H9 (cell line): ENCODE measurements at regions not wholly inside any gene's neighbourhood (a gene's known extent, or its start where the extent isn't known, plus 50 kb on each side); places are given as distances from the start of the nearest gene placed in this dataset.

Experiments
- DNase-seq: peaks from one replicate; pipeline ENCODE4 v3.0.0-alpha.2; 2017
- H2AFZ ChIP-seq: one replicate; pipeline ENCODE4 v1.6.1; 2013; ENCODE audit warnings: mild to moderate bottlenecking, low read length, control low read depth, moderate library complexity
- H2AK5ac ChIP-seq: 2 replicates; pipeline ENCODE4 v1.6.1; 2013; ENCODE audit warnings: low read length, control low read depth, mixed read lengths; ENCODE audit not compliant: insufficient read length
- H2BK120ac ChIP-seq: one replicate; pipeline ENCODE4 v1.6.1; 2013; ENCODE audit warnings: low read depth, mild to moderate bottlenecking, low read length, control low read depth, inconsistent platforms; ENCODE audit not compliant: poor library complexity, severe bottlenecking
- H2BK12ac ChIP-seq: 2 replicates; pipeline ENCODE4 v1.6.1; 2013; ENCODE audit warnings: low read length, control low read depth, mixed read lengths, low read depth; ENCODE audit not compliant: insufficient read length
- H2BK15ac ChIP-seq: 2 replicates; pipeline ENCODE4 v1.6.1; 2013; ENCODE audit warnings: low read depth, low read length, control low read depth
- H2BK20ac ChIP-seq: one replicate; pipeline ENCODE4 v1.6.1; 2013; ENCODE audit warnings: low read depth, mild to moderate bottlenecking, low read length, control low read depth, inconsistent platforms; ENCODE audit not compliant: poor library complexity, severe bottlenecking
- H2BK5ac ChIP-seq: 2 replicates; pipeline ENCODE4 v1.6.1; 2013; ENCODE audit warnings: low read length, control low read depth, mixed read lengths; ENCODE audit not compliant: insufficient read length
- H3K14ac ChIP-seq: 2 replicates; pipeline ENCODE4 v1.6.1; 2013; ENCODE audit warnings: low read length, control low read depth; ENCODE audit not compliant: insufficient read depth
- H3K18ac ChIP-seq: 2 replicates; pipeline ENCODE4 v1.6.1; 2013; ENCODE audit warnings: low read depth, mild to moderate bottlenecking, mixed read lengths, low read length, control low read depth; ENCODE audit not compliant: insufficient read length
- H3K23ac ChIP-seq: 2 replicates; pipeline ENCODE4 v1.6.1; 2013; ENCODE audit warnings: low read length, control low read depth, mixed read lengths, low read depth; ENCODE audit not compliant: insufficient read length
- H3K23me2 ChIP-seq: 2 replicates; pipeline ENCODE4 v1.6.1; 2013; ENCODE audit warnings: low read depth, mild to moderate bottlenecking, mixed read lengths, low read length, control low read depth; ENCODE audit not compliant: insufficient read length, poor library complexity, severe bottlenecking
- H3K27ac ChIP-seq: 2 replicates; pipeline ENCODE4 v1.5.1; 2013; ENCODE audit warnings: low read length, control low read depth, mixed read lengths, low read depth; ENCODE audit not compliant: insufficient read length
- H3K27me3 ChIP-seq: 2 replicates; pipeline ENCODE4 v1.6.1; 2013; ENCODE audit warnings: low read length, control low read depth, inconsistent platforms; ENCODE audit not compliant: insufficient read depth
- H3K4ac ChIP-seq: 2 replicates; pipeline ENCODE4 v1.6.1; 2013; ENCODE audit warnings: low read depth, mild to moderate bottlenecking, control low read depth, inconsistent platforms, low read length, moderate library complexity
- H3K4me1 ChIP-seq: 2 replicates; pipeline ENCODE4 v1.6.1; 2013; ENCODE audit warnings: low read length, control low read depth, inconsistent platforms; ENCODE audit not compliant: insufficient read depth
- H3K4me2 ChIP-seq: 2 replicates; pipeline ENCODE4 v1.6.1; 2013; ENCODE audit warnings: low read length, control low read depth, mixed read lengths; ENCODE audit not compliant: insufficient read length, insufficient read depth
- H3K56ac ChIP-seq: 2 replicates; pipeline ENCODE4 v1.6.1; 2013; ENCODE audit warnings: low read depth, mild to moderate bottlenecking, mixed read lengths, low read length, control low read depth; ENCODE audit not compliant: insufficient read length
- H3K79me1 ChIP-seq: 2 replicates; pipeline ENCODE4 v1.6.1; 2013; ENCODE audit warnings: low read depth, mild to moderate bottlenecking, moderate library complexity, low read length, control low read depth, inconsistent platforms; ENCODE audit not compliant: insufficient read depth, poor library complexity, severe bottlenecking
- H3K79me2 ChIP-seq: 2 replicates; pipeline ENCODE4 v1.6.1; 2013; ENCODE audit warnings: low read length, control low read depth, inconsistent platforms; ENCODE audit not compliant: insufficient read depth
- H3K9ac ChIP-seq: 2 replicates; pipeline ENCODE4 v1.6.1; 2013; ENCODE audit warnings: low read length, control low read depth, mixed read lengths; ENCODE audit not compliant: insufficient read length; ENCODE audit errors: extremely low read depth
- H3K9me3 ChIP-seq: one replicate; pipeline ENCODE4 v1.6.1; 2013; ENCODE audit warnings: low read depth, low read length, inconsistent platforms; ENCODE audit not compliant: control insufficient read depth
- H3T11ph ChIP-seq: one replicate; pipeline ENCODE4 v1.6.1; 2013; ENCODE audit warnings: mild to moderate bottlenecking, low read length, control low read depth, inconsistent platforms
- H4K20me1 ChIP-seq: one replicate; pipeline ENCODE4 v1.6.1; 2013; ENCODE audit not compliant: control insufficient read depth, insufficient read length, insufficient read depth
- H4K5ac ChIP-seq: 2 replicates; pipeline ENCODE4 v1.6.1; 2013; ENCODE audit warnings: low read depth, mild to moderate bottlenecking, mixed read lengths, low read length, control low read depth; ENCODE audit not compliant: insufficient read length
- H4K8ac ChIP-seq: replicated peaks from 2 replicates; pipeline ENCODE4 v1.6.1; 2013; ENCODE audit warnings: low read length, control low read depth, mixed read lengths, low read depth; ENCODE audit not compliant: insufficient read length
- H4K91ac ChIP-seq: 2 replicates; pipeline ENCODE4 v1.6.1; 2013; ENCODE audit warnings: low read depth, mild to moderate bottlenecking, moderate library complexity, mixed read lengths, low read length, control low read depth; ENCODE audit not compliant: insufficient read length
- H3K27ac Mint-ChIP-seq, 3 experiments: 2 replicates in 2 of 3; 3 replicates in 1 of 3; pipeline ENCODE4 v1.8.0; 2020 to 2021; ENCODE audit warnings: mixed read lengths in 3 of 3, mild to moderate bottlenecking in 1 of 3, moderate library complexity in 1 of 3
- H3K27me3 Mint-ChIP-seq: 2 replicates; pipeline ENCODE4 v1.8.0; 2021; ENCODE audit warnings: low read depth, mild to moderate bottlenecking, moderate library complexity, mixed read lengths
- H3K36me3 Mint-ChIP-seq, 3 experiments: 2 replicates in 2 of 3; 3 replicates in 1 of 3; pipeline ENCODE4 v1.8.0; 2020 to 2021; ENCODE audit warnings: low read depth in 3 of 3, mixed read lengths in 3 of 3; ENCODE audit not compliant: insufficient read depth in 1 of 3
- H3K4me1 Mint-ChIP-seq, 2 experiments: 2 replicates each; pipeline ENCODE4 v1.8.0; 2020; ENCODE audit warnings: mixed read lengths in 2 of 2
- H3K4me3 Mint-ChIP-seq, 2 experiments: 2 replicates in 1 of 2; 3 replicates in 1 of 2; pipeline ENCODE4 v1.8.0; 2020 to 2021; ENCODE audit warnings: mild to moderate bottlenecking in 2 of 2, mixed read lengths in 2 of 2, moderate library complexity in 1 of 2
- H3K9me3 Mint-ChIP-seq, 2 experiments: 2 replicates in 1 of 2; 3 replicates in 1 of 2; pipeline ENCODE4 v1.8.0; 2020; ENCODE audit warnings: mild to moderate bottlenecking in 2 of 2, mixed read lengths in 2 of 2, moderate library complexity in 1 of 2
- CTCF ChIP-seq: fragments of 200-600 bp; sonication (generic); conservative IDR thresholded peaks from 3 replicates; pipeline ENCODE4 v1.8.0; 2021; ENCODE audit warnings: antibody characterized with exemption, mild to moderate bottlenecking
- WGBS: extraction: QIAGEN DNeasy Blood & Tissue Kit; methylation state at CpG from one replicate; pipeline ENCODE4 v1.1.7; 2013; ENCODE audit warnings: missing lambda C conversion rate, low lambda C conversion rate, mixed read lengths; ENCODE audit not compliant: insufficient read length; ENCODE audit errors: extremely low coverage; 5-methylcytosine and 5-hydroxymethylcytosine counted together

- Histone ChIP-seq H3K4me2 (no peak overlapping the region), H2AK5ac (no peak overlapping the region), H3K4me1 (no peaks in the 10 kb centered on the region), H2BK15ac (no peak overlapping the region), H2BK20ac (no peak overlapping the region), H3K9ac (no peak overlapping the region), H4K91ac (no peak overlapping the region), H4K5ac (no peak overlapping the region), H3K18ac (no peak overlapping the region), H3K23me2 (no peaks in the 10 kb centered on the region), H2BK5ac (no peak overlapping the region), H4K8ac (no peak overlapping the region), H3K27me3 (no peaks in the 10 kb centered on the region), H3K79me2 (no peaks in the 10 kb centered on the region), H3K9me3 (no peaks in the 10 kb centered on the region), H2BK12ac (no peak overlapping the region), H3K56ac (no peak overlapping the region), H3K79me1 (no peaks in the 10 kb centered on the region), H2AFZ (no peak overlapping the region), H2BK120ac (no peak overlapping the region), H3T11ph (no peak overlapping the region), H3K27ac (no peak overlapping the region), H4K20me1 (no peaks in the 10 kb centered on the region), H3K23ac (no peak overlapping the region), H3K4ac (no peak overlapping the region), H3K14ac (no peak overlapping the region)
- no peaks in the 10 kb centered on the region for H3K4me1 Mint-ChIP-seq
- no peaks in the 10 kb centered on the region for H3K27me3 Mint-ChIP-seq
- no CpG with 5 or more reads among the region's 3 CpGs for WGBS
- no peak for DNase-seq
- no peaks in the 10 kb centered on the region for H3K36me3 Mint-ChIP-seq
- no peak for TF ChIP-seq CTCF
- H3K4me3 Mint-ChIP-seq: no peak overlapping the region
- H3K9me3 Mint-ChIP-seq: no peaks in the 10 kb centered on the region
- no peak overlapping the region for H3K27ac Mint-ChIP-seq
Measured at GRCh38 chr3:24933401-24933800, 438.8 kb upstream of the THRB start.
